Anterior cingulate cortex (tissue), 58 donors: ENCODE measurements at regions not wholly inside any gene's neighbourhood (a gene's known extent, or its start where the extent isn't known, plus 50 kb on each side); places are given as distances from the start of the nearest gene placed in this dataset.
A peak's percentile ranks its signal among the peaks of the same experiment; 100 is the strongest.
"Not testable (repeated sequence)": the region's sequence is repeated elsewhere in the genome, so short reads cannot be mapped to it uniquely, and the experiment has no call there.

Source experiments
- DNase-seq, 58 donors: peaks; one replicate each; lab custom pipeline; 2025; lab: John Stamatoyannopoulos, UW

GRCh38 chr3:170814822-170815221 lies 55.2 kb downstream of the RPL22L1 start:
- DNase-seq = no peak

- DNase-seq = no peak
These were observed 56.7 kb downstream of the RPL22L1 start for GRCh38 chr3:170813266-170813665.

- peak in 54 of 58 donors; percentile 1 to 79 (median 36) for DNase-seq
These were observed 57.9 kb downstream of the RPL22L1 start for GRCh38 chr3:170811928-170812591.

- no peak for DNase-seq
These were observed 58.5 kb downstream of the RPL22L1 start for GRCh38 chr3:170811515-170811914.

GRCh38 chr3:170809975-170810357 lies 60.0 kb downstream of the RPL22L1 start:
- no peak for DNase-seq

- DNase-seq = peak in 48 of 58 donors; percentile 1 to 77 (median 26)
These were observed 60.7 kb downstream of the RPL22L1 start for GRCh38 chr3:170809007-170809974.

GRCh38 chr3:170808041-170808440 lies 62.0 kb downstream of the RPL22L1 start:
- DNase-seq = no peak

- no peak for DNase-seq
These were observed 63.3 kb downstream of the RPL22L1 start for GRCh38 chr3:170806676-170807075.

GRCh38 chr3:170806141-170806540 lies 63.9 kb downstream of the RPL22L1 start:
- DNase-seq = no peak

- DNase-seq = not testable (repeated sequence)
These were observed 64.7 kb downstream of the RPL22L1 start for GRCh38 chr3:170805296-170805695.

GRCh38 chr3:170804634-170805033 lies 65.4 kb downstream of the RPL22L1 start:
- not testable (repeated sequence) for DNase-seq

GRCh38 chr3:170804078-170804477 lies 65.9 kb downstream of the RPL22L1 start:
- no peak for DNase-seq

- no peak for DNase-seq
These were observed 67.5 kb downstream of the RPL22L1 start for GRCh38 chr3:170802164-170803151.

- DNase-seq = no peak
These were observed 68.4 kb downstream of the RPL22L1 start for GRCh38 chr3:170801597-170801996.

GRCh38 chr3:170800275-170800674 lies 69.7 kb downstream of the RPL22L1 start:
- DNase-seq = not testable (repeated sequence)

GRCh38 chr3:170799009-170799408 lies 71.0 kb downstream of the RPL22L1 start:
- no peak for DNase-seq

GRCh38 chr3:170797685-170798084 lies 72.3 kb downstream of the RPL22L1 start:
- no peak for DNase-seq

- DNase-seq = no peak
These were observed 77.5 kb downstream of the RPL22L1 start for GRCh38 chr3:170792471-170792870.

GRCh38 chr3:170790647-170791046 lies 79.3 kb downstream of the RPL22L1 start:
- no peak for DNase-seq

- no peak for DNase-seq
These were observed 82.5 kb downstream of the RPL22L1 start for GRCh38 chr3:170787464-170787863.
